ENCODE measurements at regions not wholly inside any gene's neighbourhood (a gene's known extent, or its start where the extent isn't known, plus 50 kb on each side); places are given as distances from the start of the nearest gene placed in this dataset.

DNA sequence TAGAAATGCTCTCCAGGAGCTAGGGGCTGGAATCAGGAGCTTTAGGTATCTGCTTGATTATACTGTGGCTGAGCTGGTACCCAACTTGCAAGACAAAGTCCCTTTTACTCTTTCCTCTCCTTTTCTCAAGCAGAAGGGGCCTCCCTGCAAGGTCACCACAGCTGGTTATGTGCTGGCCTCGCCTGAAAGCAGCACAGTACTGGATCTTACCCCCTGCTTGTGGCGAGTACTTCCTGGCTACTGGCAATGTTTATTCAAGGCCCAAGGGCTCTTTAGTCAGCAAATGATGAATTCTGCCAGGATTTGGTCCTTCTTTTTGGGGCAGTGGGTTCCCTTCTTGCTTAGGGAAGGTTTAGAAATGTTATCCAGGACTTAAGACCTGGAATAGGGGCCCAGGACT, 234.6 kb downstream of the RAP2B start:
- ATAC-seq (no peak), DNase-seq (no peak)
- peaks cover 0 to 34% (median 17%) of the 10 kb centered on the region in 12 donors for H3K9me3 ChIP-seq
- H3K27me3 ChIP-seq: no peaks in the 10 kb centered on the region
- peaks cover 0 to 19% (median 0%) of the 10 kb centered on the region in 12 donors for H3K4me1 ChIP-seq
- no peak overlapping the region for H3K27ac ChIP-seq
- 87 to 88% (median 87%) methylated on average over 2 of the region's 2 CpGs for WGBS, 4 donors
- no peaks in the 10 kb centered on the region for H3K36me3 ChIP-seq
- TF ChIP-seq POLR2A (IDR thresholded peaks at IDR 0.05): no peak
- TF ChIP-seq CTCF (IDR thresholded peaks at IDR 0.05): no peak
- no peak overlapping the region for H3K4me3 ChIP-seq
- intact Hi-C loops (cut with DNase I): no loop called here

GRCh38 chr3:153397794-153398193, 235.8 kb downstream of the RAP2B start:
- DNase-seq (no peak), ATAC-seq (no peak)
- TF ChIP-seq POLR2A (IDR thresholded peaks at IDR 0.05) (no peak), CTCF (IDR thresholded peaks at IDR 0.05) (no peak)
- Histone ChIP-seq H3K27me3 (no peaks in the 10 kb centered on the region), H3K4me3 (no peak overlapping the region), H3K9me3 (peaks cover 0 to 26% (median 12%) of the 10 kb centered on the region in 12 donors), H3K27ac (no peak overlapping the region), H3K36me3 (no peaks in the 10 kb centered on the region), H3K4me1 (peaks cover 0 to 19% (median 0%) of the 10 kb centered on the region in 12 donors)
- WGBS, 4 donors: 45 to 62% (median 54%) methylated on average over 2 of the region's 2 CpGs
- intact Hi-C loops (cut with DNase I): no loop called here

- Histone ChIP-seq H3K27ac (no peak overlapping the region), H3K4me1 (peaks cover 0 to 19% (median 0%) of the 10 kb centered on the region in 12 donors)
- ATAC-seq: no peak
Observed at GRCh38 chr3:153399636-153400035, 237.6 kb downstream of the RAP2B start.

GRCh38 chr3:153400641-153401040, 238.6 kb downstream of the RAP2B start:
- Histone ChIP-seq H3K4me3 (no peak overlapping the region), H3K9me3 (peaks cover 0 to 3% (median 0%) of the 10 kb centered on the region in 12 donors), H3K27me3 (no peaks in the 10 kb centered on the region), H3K4me1 (peaks cover 0 to 19% (median 0%) of the 10 kb centered on the region in 12 donors), H3K27ac (no peak overlapping the region), H3K36me3 (no peaks in the 10 kb centered on the region)
- ATAC-seq (no peak), DNase-seq (no peak)
- intact Hi-C loops (cut with DNase I): no loop called here
- TF ChIP-seq CTCF (IDR thresholded peaks at IDR 0.05) (no peak), POLR2A (IDR thresholded peaks at IDR 0.05) (no peak)

More at GRCh38 chr3:153399636-153400035, 237.6 kb downstream of the RAP2B start:
- no peak for DNase-seq
- Histone ChIP-seq H3K36me3 (no peaks in the 10 kb centered on the region), H3K27me3 (no peaks in the 10 kb centered on the region), H3K9me3 (peaks cover 0 to 8% (median under 1%) of the 10 kb centered on the region in 12 donors), H3K4me3 (no peak overlapping the region)
- TF ChIP-seq POLR2A (IDR thresholded peaks at IDR 0.05) (no peak), CTCF (IDR thresholded peaks at IDR 0.05) (no peak)
- intact Hi-C loops (cut with DNase I): no loop called here

Data from heart left ventricle (tissue), 16 donors.